ENCODE measurements at regions not wholly inside any gene's neighbourhood (a gene's known extent, or its start where the extent isn't known, plus 50 kb on each side); places are given as distances from the start of the nearest gene placed in this dataset.
A peak's percentile ranks its signal among the peaks of the same experiment; 100 is the strongest.

DNA sequence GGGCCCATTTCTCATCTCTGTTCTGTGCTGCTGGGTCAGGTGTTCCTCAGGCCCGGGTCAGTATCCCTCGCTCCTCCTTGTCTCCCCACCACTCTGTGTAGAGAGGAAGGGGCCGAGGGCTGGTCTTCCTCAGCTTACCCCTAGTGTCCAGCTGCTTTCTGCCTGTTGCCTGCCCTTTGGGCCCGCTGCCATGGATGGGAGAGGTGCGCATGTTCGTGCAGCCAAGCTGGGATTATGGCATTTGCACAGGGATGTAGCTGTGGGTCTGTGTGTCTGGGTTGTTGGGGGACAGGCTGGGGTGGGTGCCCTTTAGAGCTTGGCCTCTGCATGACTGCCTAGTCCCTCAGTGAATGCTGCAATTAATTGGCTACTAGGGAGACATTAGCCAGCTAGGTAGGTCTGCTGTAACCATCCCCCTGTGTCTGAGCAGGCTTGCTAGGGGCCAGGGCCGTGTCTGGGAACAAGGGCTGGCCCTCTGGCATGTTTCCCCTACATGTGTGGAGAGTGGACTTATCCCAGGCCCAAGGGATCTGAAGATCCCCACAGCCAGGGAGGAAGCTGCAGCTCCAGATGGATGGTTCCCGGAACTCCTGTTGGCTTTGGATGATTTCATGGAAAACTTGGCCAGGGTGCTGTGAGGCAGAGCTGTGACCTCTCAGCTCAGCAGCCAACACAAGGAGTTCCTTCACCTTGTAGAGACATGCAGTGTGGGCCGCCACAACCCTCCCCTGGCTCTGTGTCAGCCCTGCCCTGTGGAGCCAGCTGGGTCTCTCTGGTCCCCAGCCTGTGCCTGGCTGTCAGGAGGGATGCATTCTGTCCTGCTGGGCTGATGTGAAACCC, 161.9 kb downstream of the MACROH2A1 start:
- H3K27ac ChIP-seq (ENCODE audit: low read depth in 2 of 2, low read length in 1 of 2) = peak overlapping the region; percentile 35 to 84

DNA sequence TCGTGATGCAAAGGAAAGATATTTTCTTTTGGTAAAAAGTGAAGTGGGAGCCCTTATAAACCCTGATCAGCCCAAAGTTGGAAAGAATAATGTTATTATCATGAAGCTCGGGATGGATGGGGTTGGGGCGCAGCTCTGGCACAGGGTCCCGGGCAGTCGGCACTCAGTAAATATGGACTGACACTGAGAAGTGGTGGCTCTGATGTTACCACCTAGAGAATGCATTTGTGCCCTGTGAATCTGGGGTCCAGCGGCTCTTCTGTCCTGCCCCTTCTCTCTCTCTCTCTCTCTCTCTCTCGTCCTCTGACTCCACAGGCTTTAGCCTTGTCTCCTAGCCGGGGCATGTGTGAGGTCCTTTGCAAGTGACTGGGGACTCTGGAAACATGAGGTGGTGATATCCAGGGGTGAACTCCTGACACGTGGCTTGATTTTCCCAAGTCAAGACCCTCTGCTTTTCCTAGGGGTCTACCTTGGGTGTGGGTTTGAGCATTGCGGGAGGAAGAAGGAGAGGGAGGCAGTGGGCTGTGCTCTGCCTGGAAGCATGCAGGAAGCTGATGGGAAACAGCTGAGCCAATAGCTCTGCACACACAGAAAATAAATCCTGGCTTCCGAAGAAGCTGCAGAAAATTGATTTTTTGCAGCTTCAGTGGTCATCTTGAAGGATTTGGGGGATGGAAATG, 162.7 kb downstream of the MACROH2A1 start:
- Histone ChIP-seq H3K27me3 (ENCODE audit: control insufficient read depth in 1 of 2, insufficient read depth in 2 of 2, low read length in 2 of 2) (no peaks in the 10 kb centered on the region), H3K4me1 (ENCODE audit: control insufficient read depth in 2 of 2, insufficient read depth in 2 of 2, low read length in 1 of 2) (peaks cover 18 to 44% of the 10 kb centered on the region in 2 donors), H3K27ac (ENCODE audit: low read depth in 2 of 2, low read length in 1 of 2) (peak overlapping the region; percentile 46 to 84), H3K4me3 (ENCODE audit: low read depth in 1 of 2, low read length in 2 of 2) (no peak overlapping the region), H3K9me3 (ENCODE audit: control insufficient read depth in 2 of 2, insufficient read depth in 1 of 2, low read depth in 1 of 2, low read length in 1 of 2) (no peaks in the 10 kb centered on the region), H3K36me3 (ENCODE audit: control insufficient read depth in 2 of 2, insufficient read depth in 2 of 2, low read length in 1 of 2) (no peaks in the 10 kb centered on the region)
- WGBS, 2 donors = 75 to 80% methylated on average over 11 of the region's 11 CpGs

More for the DNA sequence above, 161.9 kb downstream of the MACROH2A1 start:
- H3K4me1 ChIP-seq (ENCODE audit: control insufficient read depth in 2 of 2, insufficient read depth in 2 of 2, low read length in 1 of 2) = peaks cover 21 to 50% of the 10 kb centered on the region in 2 donors
- H3K27me3 ChIP-seq (ENCODE audit: control insufficient read depth in 1 of 2, insufficient read depth in 2 of 2, low read length in 2 of 2) = no peaks in the 10 kb centered on the region
- no peaks in the 10 kb centered on the region for H3K36me3 ChIP-seq (ENCODE audit: control insufficient read depth in 2 of 2, insufficient read depth in 2 of 2, low read length in 1 of 2)
- H3K4me3 ChIP-seq (ENCODE audit: low read depth in 1 of 2, low read length in 2 of 2) = no peak overlapping the region
- H3K9me3 ChIP-seq (ENCODE audit: control insufficient read depth in 2 of 2, insufficient read depth in 1 of 2, low read depth in 1 of 2, low read length in 1 of 2) = no peaks in the 10 kb centered on the region
- 55 to 63% methylated on average over 9 of the region's 9 CpGs for WGBS, 2 donors

- Histone ChIP-seq H3K4me1 (ENCODE audit: control insufficient read depth in 2 of 2, insufficient read depth in 2 of 2, low read length in 1 of 2) (peaks cover 22 to 49% of the 10 kb centered on the region in 2 donors), H3K36me3 (ENCODE audit: control insufficient read depth in 2 of 2, insufficient read depth in 2 of 2, low read length in 1 of 2) (no peaks in the 10 kb centered on the region)
- 45 to 59% methylated on average over 9 of the region's 9 CpGs for WGBS, 2 donors
These were observed 163.3 kb downstream of the MACROH2A1 start for GRCh38 chr5:135235551-135236227.

GRCh38 chr5:135234666-135235401, 164.2 kb downstream of the MACROH2A1 start:
- H3K9me3 ChIP-seq (ENCODE audit: control insufficient read depth in 2 of 2, insufficient read depth in 1 of 2, low read depth in 1 of 2, low read length in 1 of 2) = no peaks in the 10 kb centered on the region
- H3K4me1 ChIP-seq (ENCODE audit: control insufficient read depth in 2 of 2, insufficient read depth in 2 of 2, low read length in 1 of 2) = peaks cover 21 to 47% of the 10 kb centered on the region in 2 donors
- WGBS, 2 donors = 57 to 59% methylated on average over 9 of the region's 9 CpGs
- H3K27me3 ChIP-seq (ENCODE audit: control insufficient read depth in 1 of 2, insufficient read depth in 2 of 2, low read length in 2 of 2) = no peaks in the 10 kb centered on the region
- H3K27ac ChIP-seq (ENCODE audit: low read depth in 2 of 2, low read length in 1 of 2) = peak overlapping the region; percentile 42 to 88
- H3K36me3 ChIP-seq (ENCODE audit: control insufficient read depth in 2 of 2, insufficient read depth in 2 of 2, low read length in 1 of 2) = no peaks in the 10 kb centered on the region
- H3K4me3 ChIP-seq (ENCODE audit: low read depth in 1 of 2, low read length in 2 of 2) = no peak overlapping the region

More at GRCh38 chr5:135235551-135236227, 163.3 kb downstream of the MACROH2A1 start:
- H3K4me3 ChIP-seq (ENCODE audit: low read depth in 1 of 2, low read length in 2 of 2) = no peak overlapping the region
- no peaks in the 10 kb centered on the region for H3K9me3 ChIP-seq (ENCODE audit: control insufficient read depth in 2 of 2, insufficient read depth in 1 of 2, low read depth in 1 of 2, low read length in 1 of 2)
- peak overlapping the region; percentile 46 to 88 for H3K27ac ChIP-seq (ENCODE audit: low read depth in 2 of 2, low read length in 1 of 2)
- no peaks in the 10 kb centered on the region for H3K27me3 ChIP-seq (ENCODE audit: control insufficient read depth in 1 of 2, insufficient read depth in 2 of 2, low read length in 2 of 2)

GRCh38 chr5:135234242-135234641, 164.8 kb downstream of the MACROH2A1 start:
- no peaks in the 10 kb centered on the region for H3K36me3 ChIP-seq (ENCODE audit: control insufficient read depth in 2 of 2, insufficient read depth in 2 of 2, low read length in 1 of 2)
- no peak overlapping the region for H3K4me3 ChIP-seq (ENCODE audit: low read depth in 1 of 2, low read length in 2 of 2)
- H3K9me3 ChIP-seq (ENCODE audit: control insufficient read depth in 2 of 2, insufficient read depth in 1 of 2, low read depth in 1 of 2, low read length in 1 of 2) = no peaks in the 10 kb centered on the region
- peaks cover 25 to 48% of the 10 kb centered on the region in 2 donors for H3K4me1 ChIP-seq (ENCODE audit: control insufficient read depth in 2 of 2, insufficient read depth in 2 of 2, low read length in 1 of 2)
- no peaks in the 10 kb centered on the region for H3K27me3 ChIP-seq (ENCODE audit: control insufficient read depth in 1 of 2, insufficient read depth in 2 of 2, low read length in 2 of 2)
- 85 to 86% methylated on average over 12 of the region's 12 CpGs for whole genome bisulfite sequencing, 2 donors
- peak overlapping the region; percentile 40 to 79 for H3K27ac ChIP-seq (ENCODE audit: low read depth in 2 of 2, low read length in 1 of 2)

DNA sequence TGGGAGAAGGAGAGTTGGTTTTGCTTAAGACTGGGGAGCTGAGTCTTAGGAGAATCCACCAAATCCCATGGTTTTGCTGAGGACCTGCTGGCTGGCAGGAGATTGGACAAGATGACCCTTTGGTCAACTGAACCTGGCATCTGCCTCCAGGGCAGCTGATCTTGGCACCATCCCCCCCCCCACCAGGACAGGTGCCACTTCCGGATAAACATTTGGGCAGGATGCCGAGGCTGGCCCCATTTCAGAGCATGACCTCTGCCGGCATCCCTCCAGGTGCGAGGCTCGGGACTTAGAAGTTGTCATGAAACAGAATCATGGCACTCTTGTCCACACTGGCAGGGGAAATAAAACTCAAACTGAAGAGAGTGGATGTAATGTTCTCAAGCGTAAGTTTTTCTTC, 165.6 kb downstream of the MACROH2A1 start:
- Histone ChIP-seq H3K27me3 (ENCODE audit: control insufficient read depth in 1 of 2, insufficient read depth in 2 of 2, low read length in 2 of 2) (no peaks in the 10 kb centered on the region), H3K9me3 (ENCODE audit: control insufficient read depth in 2 of 2, insufficient read depth in 1 of 2, low read depth in 1 of 2, low read length in 1 of 2) (no peaks in the 10 kb centered on the region), H3K36me3 (ENCODE audit: control insufficient read depth in 2 of 2, insufficient read depth in 2 of 2, low read length in 1 of 2) (no peaks in the 10 kb centered on the region), H3K4me3 (ENCODE audit: low read depth in 1 of 2, low read length in 2 of 2) (no peak overlapping the region), H3K27ac (ENCODE audit: low read depth in 2 of 2, low read length in 1 of 2) (peak overlapping the region; percentile 80 to 81), H3K4me1 (ENCODE audit: control insufficient read depth in 2 of 2, insufficient read depth in 2 of 2, low read length in 1 of 2) (peaks cover 23 to 44% of the 10 kb centered on the region in 2 donors)
- WGBS, 2 donors = 66 to 71% methylated on average over 6 of the region's 6 CpGs

GRCh38 chr5:135232958-135233357, 166.1 kb downstream of the MACROH2A1 start:
- Histone ChIP-seq H3K9me3 (ENCODE audit: control insufficient read depth in 2 of 2, insufficient read depth in 1 of 2, low read depth in 1 of 2, low read length in 1 of 2) (peaks cover 0 to 2% of the 10 kb centered on the region in 2 donors), H3K4me3 (ENCODE audit: low read depth in 1 of 2, low read length in 2 of 2) (no peak overlapping the region), H3K4me1 (ENCODE audit: control insufficient read depth in 2 of 2, insufficient read depth in 2 of 2, low read length in 1 of 2) (peaks cover 23 to 44% of the 10 kb centered on the region in 2 donors), H3K36me3 (ENCODE audit: control insufficient read depth in 2 of 2, insufficient read depth in 2 of 2, low read length in 1 of 2) (no peaks in the 10 kb centered on the region), H3K27ac (ENCODE audit: low read depth in 2 of 2, low read length in 1 of 2) (peak overlapping the region; percentile 80 to 81), H3K27me3 (ENCODE audit: control insufficient read depth in 1 of 2, insufficient read depth in 2 of 2, low read length in 2 of 2) (no peaks in the 10 kb centered on the region)
- 38 to 46% methylated on average over 8 of the region's 8 CpGs for WGBS, 2 donors

DNA sequence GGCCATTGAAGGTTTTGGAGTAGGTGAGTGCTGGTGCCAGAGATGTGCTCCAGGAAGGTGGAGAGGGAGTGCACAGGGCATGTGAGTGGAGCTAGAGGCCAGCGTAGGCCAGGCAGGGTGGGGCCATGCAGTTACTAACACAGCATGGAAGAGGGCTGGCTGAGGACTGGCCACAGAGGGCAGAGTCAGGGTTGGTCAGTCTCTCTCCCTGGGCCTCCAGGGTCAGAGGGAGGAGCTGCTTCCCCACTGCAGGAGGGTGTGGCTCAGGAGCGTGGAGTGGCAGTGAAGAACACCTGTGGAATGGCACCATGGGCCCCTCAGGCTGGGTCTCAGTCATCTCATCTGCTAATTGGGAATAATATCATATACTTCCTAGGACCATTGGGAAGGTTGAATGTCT, 167.7 kb downstream of the MACROH2A1 start:
- peak overlapping the region; percentile 78 to 92 for H3K27ac ChIP-seq (ENCODE audit: low read depth in 2 of 2, low read length in 1 of 2)

More for the DNA sequence above, 167.7 kb downstream of the MACROH2A1 start:
- Histone ChIP-seq H3K36me3 (ENCODE audit: control insufficient read depth in 2 of 2, insufficient read depth in 2 of 2, low read length in 1 of 2) (no peaks in the 10 kb centered on the region), H3K27me3 (ENCODE audit: control insufficient read depth in 1 of 2, insufficient read depth in 2 of 2, low read length in 2 of 2) (no peaks in the 10 kb centered on the region), H3K4me3 (ENCODE audit: low read depth in 1 of 2, low read length in 2 of 2) (no peak overlapping the region), H3K9me3 (ENCODE audit: control insufficient read depth in 2 of 2, insufficient read depth in 1 of 2, low read depth in 1 of 2, low read length in 1 of 2) (peaks cover 0 to 3% of the 10 kb centered on the region in 2 donors), H3K4me1 (ENCODE audit: control insufficient read depth in 2 of 2, insufficient read depth in 2 of 2, low read length in 1 of 2) (peaks cover 17 to 35% of the 10 kb centered on the region in 2 donors)
- WGBS, 2 donors = 62 to 73% methylated on average over 2 of the region's 2 CpGs

Measured in esophagus (tissue), 2 donors.